SK-N-MC (cell line): ENCODE measurements at regions not wholly inside any gene's neighbourhood (a gene's known extent, or its start where the extent isn't known, plus 50 kb on each side); places are given as distances from the start of the nearest gene placed in this dataset.

ENCODE experiments used
- DNase-seq: peaks from one replicate; pipeline ENCODE4 v3.0.0-alpha.2; 2011; ENCODE audit warnings: low read depth, low spot score
- H3K27ac ChIP-seq: fragments of 200-600 bp; sonication (generic); 2 replicates; pipeline ENCODE4 v1.5.1; 2016; ENCODE audit warnings: mixed run types
- H3K36me3 ChIP-seq: fragments of 200-600 bp; sonication (generic); 2 replicates; pipeline ENCODE4 v1.6.1; 2017; ENCODE audit warnings: antibody characterized with exemption, low read length, mixed read lengths; ENCODE audit not compliant: insufficient read depth
- H3K4me3 ChIP-seq: fragments of 200-600 bp; sonication (generic); 2 replicates; pipeline ENCODE4 v1.5.1; 2016
- H3K9ac ChIP-seq: fragments of 200-600 bp; sonication (generic); 2 replicates; pipeline ENCODE4 v1.8.0; 2017; ENCODE audit warnings: mixed run types, mixed read lengths; ENCODE audit not compliant: insufficient read length
- H3K9me3 ChIP-seq: fragments of 200-600 bp; sonication (generic); 2 replicates; pipeline ENCODE4 v1.6.1; 2017; ENCODE audit warnings: low read depth, mild to moderate bottlenecking, antibody characterized with exemption, low read length, moderate library complexity, mixed read lengths
- EZH2 ChIP-seq: fragments of 200-600 bp; sonication (generic); IDR thresholded peaks from one replicate; pipeline ENCODE4 v1.6.1; 2017; ENCODE audit warnings: antibody characterized with exemption
- FOXP2 ChIP-seq: optimal IDR thresholded peaks from 2 replicates; pipeline ENCODE3; 2011; ENCODE audit warnings: mild to moderate bottlenecking, moderate library complexity; ENCODE audit not compliant: insufficient read depth; ENCODE audit errors: extremely low read length, control extremely low read depth
- POLR2AphosphoS5 ChIP-seq: IDR thresholded peaks from 2 replicates; pipeline ENCODE4 v1.6.1; 2012; ENCODE audit warnings: mild to moderate bottlenecking, low read depth, low read length, borderline replicate concordance

DNA sequence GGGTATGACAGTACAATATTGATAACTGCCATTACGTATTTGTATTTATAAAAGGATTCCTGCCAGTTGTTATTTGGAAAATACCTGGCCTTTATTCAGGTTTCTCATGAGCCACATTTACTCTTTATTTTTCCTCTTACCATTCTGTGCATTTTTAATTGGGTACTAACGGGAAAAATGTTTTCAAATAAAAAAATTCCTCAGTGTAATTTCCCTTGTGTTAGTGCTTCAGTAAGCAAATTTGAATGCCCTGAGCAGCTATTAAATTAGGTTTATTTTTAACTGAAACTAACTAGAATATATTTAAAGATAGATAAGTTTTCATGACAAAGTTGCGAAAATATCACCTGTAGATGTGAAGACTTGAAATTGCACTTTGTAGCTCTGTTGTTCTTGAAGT is 146.0 kb downstream of the PTCHD4 start:
- Histone ChIP-seq H3K36me3 (no peaks in the 10 kb centered on the region), H3K9me3 (peaks cover 3% of the 10 kb centered on the region; the same call in 1 of the 2 replicates), H3K27ac (peak overlapping the region; percentile 55; the same call in 1 of the 2 replicates), H3K9ac (no peak overlapping the region), H3K4me3 (peak overlapping the region; percentile 51)
- DNase-seq = peak; percentile 18
- TF ChIP-seq POLR2AphosphoS5 (no peak), FOXP2 (no peak), EZH2 (no peak)

DNA sequence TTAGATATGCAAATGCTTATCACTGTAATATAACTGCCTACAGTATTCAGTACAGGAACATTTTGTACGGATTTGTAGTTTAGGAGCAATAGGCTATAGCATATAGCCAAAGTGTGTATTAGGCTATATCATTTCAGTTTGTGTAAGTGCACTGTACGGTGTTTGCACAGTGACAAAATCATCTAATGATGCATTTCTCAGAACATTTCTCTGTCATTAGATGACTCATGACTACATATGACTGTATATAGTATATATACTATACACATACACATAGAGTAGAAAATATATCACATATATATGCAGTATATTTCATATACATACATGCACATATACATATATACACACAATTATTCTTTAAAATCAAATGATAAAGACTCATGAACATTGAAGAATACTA is 158.4 kb downstream of the PTCHD4 start:
- no peak overlapping the region for H3K27ac ChIP-seq
- DNase-seq = no peak
- TF ChIP-seq EZH2 = no peak
- TF ChIP-seq FOXP2 = no peak
- TF ChIP-seq POLR2AphosphoS5 = no peak
- H3K9me3 ChIP-seq = no peaks in the 10 kb centered on the region
- no peak overlapping the region for H3K9ac ChIP-seq
- no peak overlapping the region for H3K4me3 ChIP-seq
- no peaks in the 10 kb centered on the region for H3K36me3 ChIP-seq

- no peak overlapping the region for H3K4me3 ChIP-seq
- H3K9ac ChIP-seq = no peak overlapping the region
- no peaks in the 10 kb centered on the region for H3K36me3 ChIP-seq
- H3K27ac ChIP-seq = no peak overlapping the region
- no peak for DNase-seq
- TF ChIP-seq POLR2AphosphoS5 (no peak), FOXP2 (no peak), EZH2 (no peak)
- H3K9me3 ChIP-seq = no peaks in the 10 kb centered on the region
Observed at GRCh38 chr6:47944846-47945245, 163.0 kb downstream of the OPN5 start.

DNA sequence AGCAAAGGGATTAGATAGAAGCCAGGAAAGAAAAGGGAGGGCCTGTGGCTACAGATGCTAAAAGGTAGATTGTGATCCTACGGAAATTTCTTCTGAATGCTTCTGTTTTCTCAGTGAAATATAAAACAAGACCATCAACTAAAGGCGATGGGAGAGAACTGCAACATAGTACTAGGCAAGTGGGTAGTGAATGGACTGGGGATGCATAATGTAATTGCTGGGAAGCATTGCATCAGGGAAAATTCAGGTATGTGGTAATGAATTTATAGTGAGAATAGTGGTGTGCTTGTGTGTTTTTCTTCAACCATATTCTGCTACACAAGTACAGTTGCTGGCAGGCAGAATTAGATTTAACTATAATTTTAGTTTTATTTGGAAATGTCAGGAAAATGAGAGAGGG is 156.6 kb downstream of the OPN5 start:
- no peak for DNase-seq
- Histone ChIP-seq H3K9ac (no peak overlapping the region), H3K4me3 (no peak overlapping the region), H3K27ac (no peak overlapping the region), H3K9me3 (no peaks in the 10 kb centered on the region), H3K36me3 (no peaks in the 10 kb centered on the region)
- TF ChIP-seq EZH2 (no peak), FOXP2 (no peak), POLR2AphosphoS5 (no peak)

DNA sequence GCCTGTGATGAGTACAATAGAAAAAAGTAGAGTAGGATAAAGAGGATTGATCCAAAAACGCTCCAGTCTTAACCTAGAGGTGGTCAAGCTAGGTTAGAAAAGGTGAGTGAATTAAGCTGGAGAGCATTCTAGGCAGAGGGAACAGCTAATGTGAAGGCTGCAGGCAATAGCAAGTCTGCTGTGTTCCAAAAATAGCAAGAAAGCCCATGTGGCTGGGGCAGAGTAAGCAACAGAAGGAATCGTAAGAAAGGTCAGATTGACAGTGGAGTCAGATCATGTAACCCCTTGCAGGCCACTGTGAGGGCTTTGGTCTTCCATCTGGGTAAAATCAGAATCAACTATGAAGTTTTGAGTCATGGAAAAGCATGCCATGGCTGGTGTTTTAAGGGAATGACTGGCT is 155.0 kb downstream of the OPN5 start:
- Histone ChIP-seq H3K9ac (no peak overlapping the region), H3K27ac (no peak overlapping the region), H3K9me3 (no peaks in the 10 kb centered on the region), H3K36me3 (no peaks in the 10 kb centered on the region), H3K4me3 (no peak overlapping the region)
- no peak for DNase-seq
- TF ChIP-seq POLR2AphosphoS5 (no peak), FOXP2 (no peak), EZH2 (no peak)

GRCh38 chr6:47934023-47934422 is 152.2 kb downstream of the OPN5 start:
- H3K36me3 ChIP-seq = no peaks in the 10 kb centered on the region
- H3K27ac ChIP-seq = no peak overlapping the region
- H3K9ac ChIP-seq = no peak overlapping the region
- no peak for DNase-seq
- no peaks in the 10 kb centered on the region for H3K9me3 ChIP-seq
- TF ChIP-seq EZH2 = no peak
- no peak for TF ChIP-seq POLR2AphosphoS5
- no peak for TF ChIP-seq FOXP2
- peak overlapping the region; percentile 49 for H3K4me3 ChIP-seq

DNA sequence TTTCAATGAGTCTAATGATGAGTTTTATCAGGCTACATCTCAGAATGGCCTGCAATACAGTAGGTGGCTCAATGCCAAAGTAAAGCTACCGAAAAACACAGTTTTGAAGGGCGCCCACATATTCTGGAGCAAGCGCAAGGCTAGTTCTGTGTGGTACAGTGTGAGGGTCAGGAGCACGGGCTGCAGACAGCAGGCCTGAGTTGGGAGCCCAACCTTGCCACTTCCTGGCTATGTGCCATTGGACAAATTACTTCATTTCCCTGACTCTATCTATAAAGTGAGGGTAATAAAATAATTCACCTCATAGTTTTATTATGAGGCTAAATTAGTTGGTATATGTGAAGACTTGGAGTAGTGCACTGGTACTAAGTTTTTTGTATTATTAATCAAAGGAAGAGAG is 150.7 kb downstream of the OPN5 start:
- no peak for DNase-seq
- Histone ChIP-seq H3K9me3 (no peaks in the 10 kb centered on the region), H3K27ac (no peak overlapping the region), H3K9ac (no peak overlapping the region), H3K36me3 (no peaks in the 10 kb centered on the region), H3K4me3 (no peak overlapping the region)
- TF ChIP-seq POLR2AphosphoS5 = no peak
- no peak for TF ChIP-seq EZH2
- no peak for TF ChIP-seq FOXP2

DNA sequence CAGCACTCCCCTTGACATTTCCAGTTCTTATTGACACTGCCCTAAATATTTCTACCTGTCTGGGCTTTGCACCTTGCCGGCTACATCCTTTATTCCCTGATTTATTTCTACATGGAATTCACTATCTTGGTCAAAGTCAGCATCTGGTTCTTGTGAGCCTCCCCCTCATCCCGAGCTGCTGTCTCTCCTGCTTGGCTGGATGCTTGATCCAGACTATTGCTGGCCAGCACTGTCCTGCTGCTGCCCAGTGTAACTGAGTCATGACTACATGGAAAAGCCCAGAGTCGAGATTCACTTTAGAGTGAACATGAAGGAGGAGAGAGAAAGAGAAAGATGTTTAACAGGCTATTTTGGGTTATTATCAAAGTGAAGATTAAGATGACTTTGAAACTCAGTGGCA is 142.2 kb downstream of the OPN5 start:
- H3K36me3 ChIP-seq = no peaks in the 10 kb centered on the region
- H3K4me3 ChIP-seq = no peak overlapping the region
- no peak overlapping the region for H3K27ac ChIP-seq
- DNase-seq = no peak
- TF ChIP-seq FOXP2 = no peak
- TF ChIP-seq POLR2AphosphoS5 = no peak
- no peak for TF ChIP-seq EZH2
- H3K9me3 ChIP-seq = no peaks in the 10 kb centered on the region
- H3K9ac ChIP-seq = no peak overlapping the region

- TF ChIP-seq FOXP2 = no peak
- no peak for TF ChIP-seq POLR2AphosphoS5
- no peak for TF ChIP-seq EZH2
Observed at GRCh38 chr6:47922391-47922790, 140.6 kb downstream of the OPN5 start.

GRCh38 chr6:47919875-47920274 is 138.0 kb downstream of the OPN5 start:
- TF ChIP-seq POLR2AphosphoS5 (no peak), FOXP2 (no peak), EZH2 (no peak)
- Histone ChIP-seq H3K9ac (no peak overlapping the region), H3K4me3 (no peak overlapping the region), H3K27ac (no peak overlapping the region), H3K9me3 (no peaks in the 10 kb centered on the region), H3K36me3 (no peaks in the 10 kb centered on the region)
- no peak for DNase-seq

More at GRCh38 chr6:47922391-47922790, 140.6 kb downstream of the OPN5 start:
- Histone ChIP-seq H3K9ac (no peak overlapping the region), H3K9me3 (no peaks in the 10 kb centered on the region), H3K4me3 (no peak overlapping the region), H3K36me3 (no peaks in the 10 kb centered on the region), H3K27ac (no peak overlapping the region)
- DNase-seq = no peak
